ENCODE measurements at regions not wholly inside any gene's neighbourhood (a gene's known extent, or its start where the extent isn't known, plus 50 kb on each side); places are given as distances from the start of the nearest gene placed in this dataset.

- no peak for TF ChIP-seq EZH2 (optimal IDR thresholded peaks at IDR 0.05; ENCODE audit: low read depth, low read length)
- no peak for TF ChIP-seq CTCF (IDR thresholded peaks at IDR 0.05; ENCODE audit: low read length)
Observed at GRCh38 chr13:44652168-44652567, 76.0 kb upstream of the TSC22D1 start.
